ENCODE measurements at regions not wholly inside any gene's neighbourhood (a gene's known extent, or its start where the extent isn't known, plus 50 kb on each side); places are given as distances from the start of the nearest gene placed in this dataset.

GRCh38 chr2:129861666-129862288, 117.7 kb upstream of the RAB6C start:
- H3K4me1 ChIP-seq, result no peaks in the 10 kb centered on the region
- H3K27ac ChIP-seq (replicated peaks), result no peak overlapping the region
- no peaks in the 10 kb centered on the region for H3K36me3 ChIP-seq
- no peaks in the 10 kb centered on the region for H3K9me3 ChIP-seq (replicated peaks)
- peaks cover 5% of the 10 kb centered on the region for H3K27me3 ChIP-seq (ENCODE audit: low read depth)
- DNase-seq, result no peak
- intact Hi-C loops (cut with micrococcal nuclease), result no loop called here
- no peak overlapping the region for H3K4me3 ChIP-seq
- TF ChIP-seq CTCF (IDR thresholded peaks at IDR 0.05; ENCODE audit: borderline replicate concordance), result no peak

DNA sequence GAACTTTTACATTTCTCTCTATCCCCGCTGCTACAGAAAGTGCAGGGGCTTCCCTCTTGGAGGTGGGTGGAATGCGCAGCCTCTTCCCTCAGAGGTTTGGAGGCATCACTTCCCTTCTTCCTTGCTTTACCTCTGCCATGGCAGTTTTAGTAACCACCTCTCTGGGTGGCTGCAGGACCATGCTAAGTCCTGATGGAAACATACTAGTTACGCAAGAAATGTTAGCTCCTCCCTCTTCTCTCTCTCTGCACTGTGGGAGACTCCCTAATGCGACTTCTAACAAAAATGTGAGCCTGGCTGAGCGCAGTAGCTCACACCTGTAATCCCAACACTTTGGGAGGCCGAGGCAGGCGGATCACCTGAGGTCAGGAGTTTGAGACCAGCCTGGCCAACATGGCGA, 116.8 kb upstream of the RAB6C start:
- TF ChIP-seq CTCF (IDR thresholded peaks at IDR 0.05; ENCODE audit: borderline replicate concordance), result no peak
- Histone ChIP-seq H3K27me3 (ENCODE audit: low read depth) (peaks cover 5% of the 10 kb centered on the region), H3K27ac (replicated peaks) (no peak overlapping the region), H3K4me1 (no peaks in the 10 kb centered on the region), H3K9me3 (replicated peaks) (no peaks in the 10 kb centered on the region), H3K4me3 (no peak overlapping the region), H3K36me3 (no peaks in the 10 kb centered on the region)
- DNase-seq, result no peak
- intact Hi-C loops (cut with micrococcal nuclease), result no loop called here

- Histone ChIP-seq H3K9me3 (replicated peaks) (no peaks in the 10 kb centered on the region), H3K27me3 (ENCODE audit: low read depth) (peaks cover 5% of the 10 kb centered on the region), H3K4me3 (no peak overlapping the region), H3K27ac (replicated peaks) (no peak overlapping the region), H3K36me3 (no peaks in the 10 kb centered on the region), H3K4me1 (no peaks in the 10 kb centered on the region)
- TF ChIP-seq CTCF (IDR thresholded peaks at IDR 0.05; ENCODE audit: borderline replicate concordance), result no peak
- intact Hi-C loops (cut with micrococcal nuclease), result no loop called here
- DNase-seq, result no peak
Measured at GRCh38 chr2:129863350-129863749, 116.1 kb upstream of the RAB6C start.

DNA sequence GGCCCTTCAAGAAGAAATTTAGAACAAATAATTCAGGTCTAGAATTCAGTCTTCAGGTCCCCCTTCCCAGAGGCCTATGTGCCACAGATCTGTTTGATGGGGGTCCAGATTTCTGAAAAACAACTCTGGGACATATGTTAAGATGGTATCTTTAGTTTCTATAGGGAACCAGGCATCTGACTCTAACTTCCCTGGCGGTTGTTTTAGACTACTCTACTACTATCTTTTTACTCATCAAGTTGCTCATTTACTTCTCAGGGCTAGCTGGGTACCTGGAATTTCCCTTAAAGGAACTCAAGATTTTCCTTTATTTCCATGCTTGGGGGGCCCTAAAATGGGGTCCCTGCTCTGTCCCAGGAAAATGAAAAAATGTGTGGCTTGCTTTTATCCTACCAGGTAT, 114.7 kb upstream of the RAB6C start:
- Histone ChIP-seq H3K27ac (replicated peaks) (no peak overlapping the region), H3K27me3 (ENCODE audit: low read depth) (peaks cover 5% of the 10 kb centered on the region), H3K36me3 (no peaks in the 10 kb centered on the region), H3K4me3 (no peak overlapping the region), H3K4me1 (no peaks in the 10 kb centered on the region), H3K9me3 (replicated peaks) (no peaks in the 10 kb centered on the region)
- no peak for TF ChIP-seq CTCF (IDR thresholded peaks at IDR 0.05; ENCODE audit: borderline replicate concordance)
- no peak for DNase-seq
- intact Hi-C loops (cut with micrococcal nuclease), result no loop called here

DNA sequence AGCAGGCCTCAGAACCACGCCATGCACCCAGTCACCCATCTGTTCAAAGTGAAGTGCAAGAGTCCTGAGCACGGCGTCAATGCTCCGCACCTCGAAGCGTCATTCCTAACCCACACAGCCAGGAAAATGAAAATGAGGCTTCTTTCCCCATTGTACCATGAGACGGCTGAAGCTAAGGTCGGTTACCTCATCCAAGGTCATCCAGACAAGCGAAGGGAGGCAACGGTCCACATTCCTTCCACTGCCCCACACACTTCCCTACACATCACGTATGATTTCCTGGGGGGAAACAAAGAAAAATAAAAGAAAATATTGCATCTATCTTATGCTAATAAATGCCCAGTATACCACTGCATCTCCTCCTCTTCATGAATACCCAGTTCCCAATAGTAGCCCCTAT, 113.5 kb upstream of the RAB6C start:
- no peaks in the 10 kb centered on the region for H3K9me3 ChIP-seq (replicated peaks)
- no peak for TF ChIP-seq CTCF (IDR thresholded peaks at IDR 0.05; ENCODE audit: borderline replicate concordance)
- no peak for DNase-seq
- peaks cover 5% of the 10 kb centered on the region for H3K27me3 ChIP-seq (ENCODE audit: low read depth)
- H3K4me1 ChIP-seq, result no peaks in the 10 kb centered on the region
- H3K27ac ChIP-seq (replicated peaks), result no peak overlapping the region
- H3K36me3 ChIP-seq, result no peaks in the 10 kb centered on the region
- intact Hi-C loops (cut with micrococcal nuclease), result no loop called here
- H3K4me3 ChIP-seq, result no peak overlapping the region

Data from left ventricle myocardium inferior (tissue), 1 donor.